SH-SY5Y (cell line): ENCODE measurements at regions not wholly inside any gene's neighbourhood (a gene's known extent, or its start where the extent isn't known, plus 50 kb on each side); places are given as distances from the start of the nearest gene placed in this dataset.

Experiments
- GATA2 ChIP-seq: IDR thresholded peaks from 2 replicates; pipeline ENCODE4 v1.6.1; 2011; ENCODE audit warnings: mild to moderate bottlenecking, low read depth, low read length
- GATA3 ChIP-seq: IDR thresholded peaks from 2 replicates; pipeline ENCODE4 v1.6.1; 2011; ENCODE audit warnings: low read depth, mild to moderate bottlenecking, low read length, moderate library complexity

DNA sequence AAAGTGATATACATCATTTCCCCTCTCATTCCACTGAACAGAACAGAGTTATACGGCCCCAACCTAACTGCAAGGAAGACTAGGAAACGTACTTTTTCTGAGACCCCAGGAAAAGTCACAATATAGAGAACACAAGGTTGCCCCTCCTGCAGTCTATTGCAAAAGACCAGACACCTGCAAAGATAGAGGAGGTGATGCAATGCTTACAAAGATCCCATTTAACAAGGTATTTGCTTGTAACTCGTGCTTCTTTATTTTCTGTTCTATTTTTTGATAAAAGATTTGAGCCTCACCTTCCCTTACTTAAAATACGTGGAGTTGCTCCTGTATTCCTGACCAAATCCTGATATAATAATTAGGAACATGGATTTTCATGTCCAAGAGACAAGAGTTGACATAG, 793.0 kb upstream of the ID2 start:
- TF ChIP-seq GATA2 (no peak), GATA3 (no peak)
